ENCODE measurements at regions not wholly inside any gene's neighbourhood (a gene's known extent, or its start where the extent isn't known, plus 50 kb on each side); places are given as distances from the start of the nearest gene placed in this dataset.

DNA sequence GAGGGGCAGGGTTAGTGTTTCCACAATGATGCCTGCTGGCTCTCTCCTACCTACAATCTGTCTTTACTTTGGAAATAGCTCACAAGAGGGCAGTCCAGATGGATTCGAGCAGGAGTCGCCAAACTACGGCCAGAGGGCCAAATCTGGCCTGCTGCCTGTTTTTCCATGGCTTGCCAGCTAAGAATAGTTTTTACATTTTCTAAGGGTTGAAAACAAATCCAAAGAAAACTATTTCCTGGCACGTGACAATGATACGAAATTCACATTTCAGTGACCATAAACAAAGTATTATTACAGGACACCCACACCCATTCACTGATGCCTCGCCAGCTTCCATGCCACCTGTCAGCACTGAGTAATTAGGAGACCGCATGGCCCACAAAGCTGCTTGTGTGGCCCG is 162.9 kb upstream of the WWC1 start:
- Histone ChIP-seq H3K9me3 (no peaks in the 10 kb centered on the region), H3K27ac (no peak overlapping the region), H3K4me1 (no peaks in the 10 kb centered on the region), H3K4me3 (no peak overlapping the region), H3K36me3 (no peaks in the 10 kb centered on the region), H3K27me3 (no peaks in the 10 kb centered on the region)
- intact Hi-C loops (cut with DNase I): no loop called here
- ATAC-seq (no peak), FAIRE-seq (no peak), DNase-seq (no peak)
- no peak for TF ChIP-seq CTCF (IDR thresholded peaks at IDR 0.05)
- 38 to 48% methylated on average over 8 of the region's 8 CpGs for WGBS, 2 donors

GRCh38 chr5:168131519-168131918 is 159.9 kb upstream of the WWC1 start:
- FAIRE-seq: no peak
- no peak for DNase-seq
- Histone ChIP-seq H3K27me3 (no peaks in the 10 kb centered on the region), H3K36me3 (no peaks in the 10 kb centered on the region), H3K4me1 (peaks cover 0 to 4% (median 0%) of the 10 kb centered on the region in 3 donors), H3K4me3 (no peak overlapping the region), H3K9me3 (no peaks in the 10 kb centered on the region), H3K27ac (no peak overlapping the region)
- no peak for TF ChIP-seq CTCF (IDR thresholded peaks at IDR 0.05)
- ATAC-seq: no peak
- WGBS, 2 donors: 85 to 87% methylated on average over 3 of the region's 3 CpGs
- intact Hi-C loops (cut with DNase I): no loop called here

DNA sequence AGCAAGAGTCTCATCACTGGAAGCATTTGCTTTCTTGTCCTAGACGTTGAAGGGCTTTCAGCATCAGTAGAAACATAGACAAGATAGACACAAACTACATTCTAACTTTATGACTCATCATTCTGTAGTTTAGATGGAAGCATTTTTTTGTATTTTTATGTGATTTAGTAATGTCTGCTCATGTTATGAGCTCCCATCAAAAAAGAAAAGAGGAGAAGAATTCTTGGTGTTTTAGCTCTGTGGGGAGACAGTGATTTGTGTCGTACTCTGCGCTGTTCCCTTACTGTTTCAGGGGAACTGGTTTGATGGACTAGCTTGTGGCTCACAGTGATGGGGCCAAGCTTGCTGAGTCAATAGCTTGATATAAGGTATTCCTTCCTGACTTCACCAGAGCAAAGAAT is 159.2 kb upstream of the WWC1 start:
- no peaks in the 10 kb centered on the region for H3K9me3 ChIP-seq
- no peak for FAIRE-seq
- TF ChIP-seq CTCF (IDR thresholded peaks at IDR 0.05): no peak
- WGBS, 2 donors: 87 to 89% methylated on average over 3 of the region's 3 CpGs
- no peak overlapping the region for H3K27ac ChIP-seq
- no peak for ATAC-seq
- no peaks in the 10 kb centered on the region for H3K36me3 ChIP-seq
- no peaks in the 10 kb centered on the region for H3K27me3 ChIP-seq
- no peak for DNase-seq
- H3K4me1 ChIP-seq: peaks cover 0 to 8% (median 0%) of the 10 kb centered on the region in 3 donors
- intact Hi-C loops (cut with DNase I): no loop called here
- H3K4me3 ChIP-seq: no peak overlapping the region

DNA sequence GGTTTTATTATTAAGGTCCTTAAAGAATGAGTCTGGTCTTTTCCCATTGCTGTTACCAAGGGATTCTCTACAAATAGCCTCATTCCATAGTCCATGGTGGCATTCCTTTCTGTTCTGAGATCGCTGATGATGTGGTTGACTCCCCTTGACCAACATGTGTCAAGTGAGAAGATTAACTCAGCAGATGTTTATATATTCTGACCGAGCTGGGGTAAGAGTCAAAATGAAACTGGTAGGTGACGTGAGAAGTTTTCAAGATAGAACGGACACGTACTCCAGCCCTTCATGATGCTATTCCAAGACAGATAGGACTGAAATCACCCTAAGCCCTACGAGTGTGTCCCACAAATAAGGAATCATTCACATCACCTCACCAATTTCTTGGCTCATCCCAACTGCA is 155.5 kb upstream of the WWC1 start:
- TF ChIP-seq CTCF (IDR thresholded peaks at IDR 0.05): no peak
- no peaks in the 10 kb centered on the region for H3K9me3 ChIP-seq
- peaks cover 0 to 8% (median 0%) of the 10 kb centered on the region in 3 donors for H3K4me1 ChIP-seq
- H3K27me3 ChIP-seq: no peaks in the 10 kb centered on the region
- ATAC-seq (no peak), FAIRE-seq (no peak), DNase-seq (no peak)
- no peak overlapping the region for H3K4me3 ChIP-seq
- intact Hi-C loops (cut with DNase I): no loop called here
- H3K36me3 ChIP-seq: no peaks in the 10 kb centered on the region
- no peak overlapping the region for H3K27ac ChIP-seq
- 78 to 87% methylated on average over 6 of the region's 6 CpGs for WGBS, 2 donors

- TF ChIP-seq CTCF (IDR thresholded peaks at IDR 0.05): no peak
- FAIRE-seq: no peak
- peaks cover 0 to 8% (median 0%) of the 10 kb centered on the region in 3 donors for H3K4me1 ChIP-seq
- H3K27ac ChIP-seq: no peak overlapping the region
- no peaks in the 10 kb centered on the region for H3K36me3 ChIP-seq
- no peaks in the 10 kb centered on the region for H3K9me3 ChIP-seq
- H3K27me3 ChIP-seq: no peaks in the 10 kb centered on the region
- DNase-seq: peak in 5 of 6 donors; percentile 27 to 67 (median 54)
- no peak overlapping the region for H3K4me3 ChIP-seq
- 17 to 20% methylated on average over 5 of the region's 5 CpGs for WGBS, 2 donors
- intact Hi-C loops (cut with DNase I): no loop called here
- ATAC-seq: peak; percentile 84 to 97 (median 93)
Observed at GRCh38 chr5:168136340-168136739, 155.1 kb upstream of the WWC1 start.

All from pancreas (tissue), 10 donors.